ENCODE measurements at regions not wholly inside any gene's neighbourhood (a gene's known extent, or its start where the extent isn't known, plus 50 kb on each side); places are given as distances from the start of the nearest gene placed in this dataset.

DNA sequence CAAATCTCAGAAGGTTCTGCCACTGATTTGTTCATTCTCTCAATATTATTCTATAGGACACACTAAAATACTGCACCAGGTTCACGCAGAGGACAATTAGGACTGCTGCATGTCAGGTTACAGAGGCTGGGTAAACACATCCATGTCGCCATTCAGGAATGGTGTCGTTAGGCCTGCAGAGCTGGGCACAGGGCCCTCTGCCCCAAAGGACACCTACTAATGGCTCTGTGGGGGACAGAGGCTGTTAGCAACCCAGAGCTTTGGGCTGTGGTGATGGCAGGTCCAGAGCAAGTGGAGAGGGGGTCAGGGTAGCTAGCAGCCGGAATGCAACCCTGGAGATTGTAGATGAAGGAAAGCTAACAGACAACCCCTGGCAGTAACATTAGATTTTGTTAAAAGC is 115.9 kb downstream of the TTC32 start:
- DNase-seq = no peak
- H3K27me3 ChIP-seq (replicated peaks in 2 of 5; ENCODE audit: control insufficient read depth in 4 of 5, insufficient read depth in 5 of 5, low read length in 4 of 5) = peaks cover 0 to 2% (median 0%) of the 10 kb centered on the region in 5 experiments
- H3K9me3 ChIP-seq (ENCODE audit: control extremely low read depth in 1 of 5, control insufficient read depth in 4 of 5, insufficient read depth in 2 of 5, low read depth in 1 of 5, low read length in 4 of 5) = no peaks in the 10 kb centered on the region
- 100% methylated on average over 3 of the region's 4 CpGs for WGBS (ENCODE audit: insufficient coverage)
- POLR2A ChIA-PET = no interaction called here
- no peak overlapping the region for H3K4me3 ChIP-seq (ENCODE audit: control insufficient read depth in 1 of 7, extremely low read depth in 1 of 7, insufficient read depth in 4 of 7, low read depth in 2 of 7, low read length in 6 of 7)
- no peaks in the 10 kb centered on the region for H3K36me3 ChIP-seq (ENCODE audit: control insufficient read depth in 4 of 4, insufficient read depth in 4 of 4, low read length in 3 of 4)
- CTCF ChIA-PET = no interaction called here
- H3K27ac ChIP-seq (ENCODE audit: insufficient read depth in 1 of 2, low read depth in 1 of 2, low read length in 2 of 2, poor library complexity in 1 of 2, severe bottlenecking in 2 of 2) = peak overlapping the region in 1 of 2 experiments; percentile 21
- H3K4me1 ChIP-seq (ENCODE audit: control extremely low read depth in 1 of 4, control insufficient read depth in 4 of 4, insufficient read depth in 4 of 4, low read length in 3 of 4) = peaks cover 0 to 15% (median 5%) of the 10 kb centered on the region in 4 experiments

- CTCF ChIA-PET = no interaction called here
- 95% methylated on average over 7 of the region's 7 CpGs for WGBS (ENCODE audit: insufficient coverage)
These were observed 116.3 kb downstream of the TTC32 start for GRCh38 chr2:19785447-19785846.

GRCh38 chr2:19784456-19784855 is 117.3 kb downstream of the TTC32 start:
- no peaks in the 10 kb centered on the region for H3K36me3 ChIP-seq (ENCODE audit: control insufficient read depth in 4 of 4, insufficient read depth in 4 of 4, low read length in 3 of 4)
- ChIA-PET CTCF (no interaction called here), POLR2A (no interaction called here)
- peaks cover 0 to 15% (median 5%) of the 10 kb centered on the region in 4 experiments for H3K4me1 ChIP-seq (ENCODE audit: control extremely low read depth in 1 of 4, control insufficient read depth in 4 of 4, insufficient read depth in 4 of 4, low read length in 3 of 4)
- DNase-seq = no peak
- no peak overlapping the region for H3K27ac ChIP-seq (ENCODE audit: insufficient read depth in 1 of 2, low read depth in 1 of 2, low read length in 2 of 2, poor library complexity in 1 of 2, severe bottlenecking in 2 of 2)
- no peak overlapping the region for H3K4me3 ChIP-seq (ENCODE audit: control insufficient read depth in 1 of 7, extremely low read depth in 1 of 7, insufficient read depth in 4 of 7, low read depth in 2 of 7, low read length in 6 of 7)
- no peaks in the 10 kb centered on the region for H3K9me3 ChIP-seq (ENCODE audit: control extremely low read depth in 1 of 5, control insufficient read depth in 4 of 5, insufficient read depth in 2 of 5, low read depth in 1 of 5, low read length in 4 of 5)
- 93% methylated on average over 2 of the region's 5 CpGs for WGBS (ENCODE audit: insufficient coverage)
- H3K27me3 ChIP-seq (replicated peaks in 2 of 5; ENCODE audit: control insufficient read depth in 4 of 5, insufficient read depth in 5 of 5, low read length in 4 of 5) = peaks cover 0 to 2% (median 0%) of the 10 kb centered on the region in 5 experiments

More at GRCh38 chr2:19785447-19785846, 116.3 kb downstream of the TTC32 start:
- no peak overlapping the region for H3K27ac ChIP-seq (ENCODE audit: insufficient read depth in 1 of 2, low read depth in 1 of 2, low read length in 2 of 2, poor library complexity in 1 of 2, severe bottlenecking in 2 of 2)
- peaks cover 0 to 2% (median 0%) of the 10 kb centered on the region in 5 experiments for H3K27me3 ChIP-seq (replicated peaks in 2 of 5; ENCODE audit: control insufficient read depth in 4 of 5, insufficient read depth in 5 of 5, low read length in 4 of 5)
- peaks cover 0 to 15% (median 5%) of the 10 kb centered on the region in 4 experiments for H3K4me1 ChIP-seq (ENCODE audit: control extremely low read depth in 1 of 4, control insufficient read depth in 4 of 4, insufficient read depth in 4 of 4, low read length in 3 of 4)
- no peak overlapping the region for H3K4me3 ChIP-seq (ENCODE audit: control insufficient read depth in 1 of 7, extremely low read depth in 1 of 7, insufficient read depth in 4 of 7, low read depth in 2 of 7, low read length in 6 of 7)
- no peaks in the 10 kb centered on the region for H3K9me3 ChIP-seq (ENCODE audit: control extremely low read depth in 1 of 5, control insufficient read depth in 4 of 5, insufficient read depth in 2 of 5, low read depth in 1 of 5, low read length in 4 of 5)
- POLR2A ChIA-PET = no interaction called here
- H3K36me3 ChIP-seq (ENCODE audit: control insufficient read depth in 4 of 4, insufficient read depth in 4 of 4, low read length in 3 of 4) = no peaks in the 10 kb centered on the region
- DNase-seq = no peak

GRCh38 chr2:19783935-19784334 is 117.8 kb downstream of the TTC32 start:
- WGBS (ENCODE audit: insufficient coverage) = 83% methylated on average over 1 of the region's 2 CpGs
- Histone ChIP-seq H3K36me3 (ENCODE audit: control insufficient read depth in 4 of 4, insufficient read depth in 4 of 4, low read length in 3 of 4) (no peaks in the 10 kb centered on the region), H3K9me3 (ENCODE audit: control extremely low read depth in 1 of 5, control insufficient read depth in 4 of 5, insufficient read depth in 2 of 5, low read depth in 1 of 5, low read length in 4 of 5) (no peaks in the 10 kb centered on the region), H3K27me3 (replicated peaks in 2 of 5; ENCODE audit: control insufficient read depth in 4 of 5, insufficient read depth in 5 of 5, low read length in 4 of 5) (peaks cover 0 to 2% (median 0%) of the 10 kb centered on the region in 5 experiments), H3K4me3 (ENCODE audit: control insufficient read depth in 1 of 7, extremely low read depth in 1 of 7, insufficient read depth in 4 of 7, low read depth in 2 of 7, low read length in 6 of 7) (no peak overlapping the region), H3K27ac (ENCODE audit: insufficient read depth in 1 of 2, low read depth in 1 of 2, low read length in 2 of 2, poor library complexity in 1 of 2, severe bottlenecking in 2 of 2) (no peak overlapping the region), H3K4me1 (ENCODE audit: control extremely low read depth in 1 of 4, control insufficient read depth in 4 of 4, insufficient read depth in 4 of 4, low read length in 3 of 4) (peaks cover 0 to 15% (median 5%) of the 10 kb centered on the region in 4 experiments)
- no peak for DNase-seq
- ChIA-PET CTCF (no interaction called here), POLR2A (no interaction called here)

DNA sequence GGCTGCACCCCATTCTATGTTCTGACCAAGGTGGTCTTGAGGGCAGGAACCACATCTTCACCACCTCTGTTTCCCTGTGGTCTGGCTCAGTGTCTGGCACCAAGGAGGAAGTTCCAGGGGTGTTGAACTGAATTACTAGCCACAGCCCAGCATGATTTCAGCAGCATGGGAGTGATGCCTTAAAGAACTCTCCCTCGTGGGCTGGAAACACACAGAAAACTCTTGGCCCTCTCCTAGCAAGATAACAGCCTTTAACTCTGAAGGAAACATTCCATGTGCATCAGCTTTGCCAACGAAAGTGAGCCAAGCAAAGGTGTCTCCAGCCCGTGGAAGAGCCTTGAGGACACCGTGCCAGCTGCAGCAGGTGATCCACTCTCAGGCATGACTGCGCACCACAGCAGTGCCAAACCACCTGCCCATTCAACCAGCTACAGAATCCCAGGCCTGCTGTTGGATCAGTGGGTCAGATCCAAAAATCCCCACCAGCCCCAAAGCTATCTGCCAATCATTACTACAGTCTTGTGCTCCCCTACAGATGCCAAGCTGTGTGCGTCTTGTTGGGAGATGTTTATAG is 124.8 kb downstream of the TTC32 start:
- no peak overlapping the region for H3K4me3 ChIP-seq (ENCODE audit: control insufficient read depth in 1 of 7, extremely low read depth in 1 of 7, insufficient read depth in 4 of 7, low read depth in 2 of 7, low read length in 6 of 7)
- H3K36me3 ChIP-seq (ENCODE audit: control insufficient read depth in 4 of 4, insufficient read depth in 4 of 4, low read length in 3 of 4) = no peaks in the 10 kb centered on the region
- ChIA-PET POLR2A (no interaction called here), CTCF (no interaction called here)
- no peaks in the 10 kb centered on the region for H3K4me1 ChIP-seq (ENCODE audit: control extremely low read depth in 1 of 4, control insufficient read depth in 4 of 4, insufficient read depth in 4 of 4, low read length in 3 of 4)
- DNase-seq = no peak
- H3K9me3 ChIP-seq (ENCODE audit: control extremely low read depth in 1 of 5, control insufficient read depth in 4 of 5, insufficient read depth in 2 of 5, low read depth in 1 of 5, low read length in 4 of 5) = no peaks in the 10 kb centered on the region
- H3K27me3 ChIP-seq (replicated peaks in 2 of 5; ENCODE audit: control insufficient read depth in 4 of 5, insufficient read depth in 5 of 5, low read length in 4 of 5) = peaks cover 0 to 8% (median 0%) of the 10 kb centered on the region in 5 experiments
- H3K27ac ChIP-seq (ENCODE audit: insufficient read depth in 1 of 2, low read depth in 1 of 2, low read length in 2 of 2, poor library complexity in 1 of 2, severe bottlenecking in 2 of 2) = no peak overlapping the region
- 82% methylated on average over 6 of the region's 6 CpGs for WGBS (ENCODE audit: insufficient coverage)

GRCh38 chr2:19775838-19776237 is 125.9 kb downstream of the TTC32 start:
- no peaks in the 10 kb centered on the region for H3K4me1 ChIP-seq (ENCODE audit: control extremely low read depth in 1 of 4, control insufficient read depth in 4 of 4, insufficient read depth in 4 of 4, low read length in 3 of 4)
- H3K27me3 ChIP-seq (replicated peaks in 2 of 5; ENCODE audit: control insufficient read depth in 4 of 5, insufficient read depth in 5 of 5, low read length in 4 of 5) = peaks cover 0 to 8% (median 0%) of the 10 kb centered on the region in 5 experiments
- H3K27ac ChIP-seq (ENCODE audit: insufficient read depth in 1 of 2, low read depth in 1 of 2, low read length in 2 of 2, poor library complexity in 1 of 2, severe bottlenecking in 2 of 2) = no peak overlapping the region
- H3K4me3 ChIP-seq (ENCODE audit: control insufficient read depth in 1 of 7, extremely low read depth in 1 of 7, insufficient read depth in 4 of 7, low read depth in 2 of 7, low read length in 6 of 7) = no peak overlapping the region
- 92% methylated on average over 6 of the region's 6 CpGs for WGBS (ENCODE audit: insufficient coverage)
- ChIA-PET POLR2A (no interaction called here), CTCF (no interaction called here)
- no peaks in the 10 kb centered on the region for H3K36me3 ChIP-seq (ENCODE audit: control insufficient read depth in 4 of 4, insufficient read depth in 4 of 4, low read length in 3 of 4)
- H3K9me3 ChIP-seq (ENCODE audit: control extremely low read depth in 1 of 5, control insufficient read depth in 4 of 5, insufficient read depth in 2 of 5, low read depth in 1 of 5, low read length in 4 of 5) = no peaks in the 10 kb centered on the region
- no peak for DNase-seq

DNA sequence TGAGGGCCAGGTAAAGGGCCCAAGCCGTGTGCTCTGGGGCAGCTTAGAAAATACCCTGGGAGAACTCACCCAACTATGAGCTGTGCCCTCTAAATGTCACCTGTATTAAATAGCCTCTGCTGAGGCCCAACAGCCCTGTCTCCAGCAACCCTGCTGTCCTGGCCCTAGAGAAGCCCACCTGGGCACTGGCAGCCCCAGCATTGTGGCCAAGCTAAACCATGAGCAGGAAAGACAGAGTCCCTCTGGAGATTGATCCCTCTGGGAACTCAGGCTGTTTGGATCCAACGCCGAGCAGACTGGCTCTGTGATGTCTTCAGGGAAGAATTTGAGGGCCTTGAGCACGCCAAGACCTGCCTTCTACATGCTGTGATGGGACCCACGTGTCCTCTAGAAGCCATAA is 126.5 kb downstream of the TTC32 start:
- H3K4me1 ChIP-seq (ENCODE audit: control extremely low read depth in 1 of 4, control insufficient read depth in 4 of 4, insufficient read depth in 4 of 4, low read length in 3 of 4) = no peaks in the 10 kb centered on the region
- no peak overlapping the region for H3K27ac ChIP-seq (ENCODE audit: insufficient read depth in 1 of 2, low read depth in 1 of 2, low read length in 2 of 2, poor library complexity in 1 of 2, severe bottlenecking in 2 of 2)
- ChIA-PET CTCF (no interaction called here), POLR2A (no interaction called here)
- H3K9me3 ChIP-seq (ENCODE audit: control extremely low read depth in 1 of 5, control insufficient read depth in 4 of 5, insufficient read depth in 2 of 5, low read depth in 1 of 5, low read length in 4 of 5) = no peaks in the 10 kb centered on the region
- no peaks in the 10 kb centered on the region for H3K36me3 ChIP-seq (ENCODE audit: control insufficient read depth in 4 of 4, insufficient read depth in 4 of 4, low read length in 3 of 4)
- 84% methylated on average over 5 of the region's 5 CpGs for WGBS (ENCODE audit: insufficient coverage)
- no peak overlapping the region for H3K4me3 ChIP-seq (ENCODE audit: control insufficient read depth in 1 of 7, extremely low read depth in 1 of 7, insufficient read depth in 4 of 7, low read depth in 2 of 7, low read length in 6 of 7)
- no peak for DNase-seq
- peaks cover 0 to 8% (median 0%) of the 10 kb centered on the region in 5 experiments for H3K27me3 ChIP-seq (replicated peaks in 2 of 5; ENCODE audit: control insufficient read depth in 4 of 5, insufficient read depth in 5 of 5, low read length in 4 of 5)
